HFF-Myc (cell line): ENCODE measurements at regions not wholly inside any gene's neighbourhood (a gene's known extent, or its start where the extent isn't known, plus 50 kb on each side); places are given as distances from the start of the nearest gene placed in this dataset.
A peak's percentile ranks its signal among the peaks of the same experiment; 100 is the strongest.

ENCODE experiments used
- DNase-seq: peaks from one replicate; pipeline ENCODE4 v3.0.0-alpha.2; 2011; ENCODE audit warnings: low read depth; ENCODE audit errors: extremely low read depth
- H3K4me3 ChIP-seq: replicated peaks from 2 replicates; pipeline ENCODE4 v1.5.1; 2011; ENCODE audit warnings: low read depth, mild to moderate bottlenecking, control low read depth, low read length
- CTCF ChIP-seq: IDR thresholded peaks from 2 replicates; pipeline ENCODE4 v1.5.1; 2012; ENCODE audit warnings: mild to moderate bottlenecking, low read depth, low read length, control low read depth; ENCODE audit errors: missing control alignments

DNA sequence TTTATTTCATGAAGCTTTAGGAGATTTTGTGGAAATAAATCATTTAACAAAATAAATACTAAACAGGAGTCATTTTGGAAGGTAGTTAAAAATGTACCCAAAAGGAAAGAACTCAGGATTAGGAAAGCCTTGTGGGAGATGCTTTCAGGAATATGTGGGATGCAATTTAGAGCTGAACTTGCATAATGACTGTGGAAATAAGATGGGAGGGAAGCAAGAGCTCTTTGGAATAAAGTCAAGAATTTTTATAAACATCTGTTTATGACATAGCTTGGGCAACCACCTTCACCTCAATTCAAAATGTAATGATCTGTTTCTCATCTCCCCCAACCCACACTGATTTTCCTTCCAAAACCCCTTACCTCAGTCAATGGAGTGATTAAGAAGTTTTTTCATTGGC, 623.8 kb downstream of the FAT4 start:
- no peak for DNase-seq
- H3K4me3 ChIP-seq = no peak overlapping the region
- no peak for TF ChIP-seq CTCF

- TF ChIP-seq CTCF = no peak
These were observed 625.7 kb downstream of the FAT4 start for GRCh38 chr4:125940426-125940825.

GRCh38 chr4:125944966-125945365, 630.2 kb downstream of the FAT4 start:
- no peak for DNase-seq
- no peak for TF ChIP-seq CTCF
- no peak overlapping the region for H3K4me3 ChIP-seq

More at GRCh38 chr4:125940426-125940825, 625.7 kb downstream of the FAT4 start:
- no peak overlapping the region for H3K4me3 ChIP-seq
- no peak for DNase-seq

- no peak overlapping the region for H3K4me3 ChIP-seq
- DNase-seq = no peak
- TF ChIP-seq CTCF = no peak
These were observed 633.3 kb downstream of the FAT4 start for GRCh38 chr4:125948021-125948420.

GRCh38 chr4:125951261-125951887, 636.6 kb downstream of the FAT4 start:
- H3K4me3 ChIP-seq = no peak overlapping the region
- DNase-seq = peak; percentile 37
- TF ChIP-seq CTCF = no peak

- no peak overlapping the region for H3K4me3 ChIP-seq
- DNase-seq = no peak
- TF ChIP-seq CTCF = no peak
These were observed 637.9 kb downstream of the FAT4 start for GRCh38 chr4:125952631-125953030.

GRCh38 chr4:125956276-125956675, 641.5 kb downstream of the FAT4 start:
- peak; percentile 14 for DNase-seq
- no peak for TF ChIP-seq CTCF

More at GRCh38 chr4:125956276-125956675, 641.5 kb downstream of the FAT4 start:
- no peak overlapping the region for H3K4me3 ChIP-seq
